Retinal pigment epithelial cell (primary cell): ENCODE measurements at regions not wholly inside any gene's neighbourhood (a gene's known extent, or its start where the extent isn't known, plus 50 kb on each side); places are given as distances from the start of the nearest gene placed in this dataset.

Source experiments
- DNase-seq: peaks from one replicate; pipeline ENCODE4 v3.0.0-alpha.2; 2010; ENCODE audit warnings: low read depth
- H3K4me3 ChIP-seq: 2 replicates; pipeline ENCODE4 v1.5.1; 2011; ENCODE audit warnings: mild to moderate bottlenecking, low read length, control low read depth, moderate library complexity
- CTCF ChIP-seq: conservative IDR thresholded peaks from 2 replicates; pipeline ENCODE4 v1.5.1; 2011; ENCODE audit warnings: low read depth, low read length, control low read depth, inconsistent platforms

GRCh38 chr15:69609176-69609575 lies 156.6 kb downstream of the RPLP1 start:
- DNase-seq: no peak
- TF ChIP-seq CTCF: no peak
- no peak overlapping the region for H3K4me3 ChIP-seq

- TF ChIP-seq CTCF: no peak
- H3K4me3 ChIP-seq: no peak overlapping the region
- DNase-seq: no peak
These were observed 157.2 kb downstream of the RPLP1 start for GRCh38 chr15:69609776-69610175.

- no peak for DNase-seq
- H3K4me3 ChIP-seq: no peak overlapping the region
- no peak for TF ChIP-seq CTCF
These were observed 157.7 kb downstream of the RPLP1 start for GRCh38 chr15:69610277-69610676.

- H3K4me3 ChIP-seq: no peak overlapping the region
- TF ChIP-seq CTCF: no peak
- no peak for DNase-seq
These were observed 158.2 kb downstream of the RPLP1 start for GRCh38 chr15:69610858-69611257.

GRCh38 chr15:69612112-69612511 lies 159.5 kb downstream of the RPLP1 start:
- no peak for DNase-seq
- H3K4me3 ChIP-seq: no peak overlapping the region
- TF ChIP-seq CTCF: no peak

- TF ChIP-seq CTCF: no peak
- no peak for DNase-seq
- no peak overlapping the region for H3K4me3 ChIP-seq
These were observed 160.6 kb downstream of the RPLP1 start for GRCh38 chr15:69613182-69613581.

GRCh38 chr15:69613988-69614387 lies 161.4 kb downstream of the RPLP1 start:
- no peak for DNase-seq
- H3K4me3 ChIP-seq: no peak overlapping the region
- TF ChIP-seq CTCF: no peak
